Uterus (tissue), 2 donors: ENCODE measurements at regions not wholly inside any gene's neighbourhood (a gene's known extent, or its start where the extent isn't known, plus 50 kb on each side); places are given as distances from the start of the nearest gene placed in this dataset.

Experiments
- POLR2A ChIP-seq, 2 donors: fragments of 450-650 bp; IDR thresholded peaks; one replicate each; pipeline ENCODE4 v1.6.1; 2016; ENCODE audit warnings: antibody characterized with exemption in 2 of 2, mild to moderate bottlenecking in 1 of 2, moderate library complexity in 1 of 2
- TF ChIP-seq, protein P1 (sequence below), 4 experiments: fragments of 200-600 bp in 2 of 4; fragments of 450-650 bp in 2 of 4; sonication (generic) in 2 of 4; IDR thresholded peaks; one replicate each; pipeline ENCODE4 v1.5.1; 2016 to 2019; ENCODE audit warnings: antibody characterized with exemption in 4 of 4, mild to moderate bottlenecking in 2 of 4, moderate library complexity in 1 of 4

DNA sequence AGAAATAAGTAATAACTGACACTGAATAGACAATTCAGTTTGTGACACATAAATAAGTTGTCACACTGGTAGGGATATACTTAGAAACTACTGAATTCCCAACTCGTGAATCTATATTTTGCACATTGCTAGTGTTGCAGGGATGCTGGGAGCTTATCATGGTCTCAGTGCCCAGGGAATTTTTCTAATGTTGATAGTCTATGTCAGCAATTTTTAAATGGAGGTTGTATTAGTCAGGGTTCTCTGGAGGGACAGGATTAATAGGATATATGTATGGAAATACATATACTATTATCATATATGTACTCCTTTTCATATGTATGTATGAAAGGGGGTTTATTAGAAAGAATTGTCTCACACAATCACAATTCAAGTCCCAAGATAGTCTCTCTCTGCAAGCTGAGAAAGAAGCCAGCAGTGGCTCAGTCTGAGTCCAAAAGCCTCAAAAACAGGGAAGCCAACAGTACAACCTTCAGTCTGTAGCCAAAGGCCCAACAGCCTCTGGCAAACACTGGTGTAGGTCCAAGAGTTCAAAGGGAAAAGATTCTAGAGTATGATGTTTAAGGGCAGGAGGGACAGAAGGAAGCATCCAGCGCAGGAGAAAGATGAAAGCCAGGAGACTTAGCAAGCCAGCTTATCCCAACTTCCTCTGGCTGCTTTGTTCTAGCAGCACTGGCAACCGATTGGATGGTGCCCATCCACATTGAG, 980.9 kb upstream of the GJE1 start:
- TF ChIP-seq, protein P1, sequence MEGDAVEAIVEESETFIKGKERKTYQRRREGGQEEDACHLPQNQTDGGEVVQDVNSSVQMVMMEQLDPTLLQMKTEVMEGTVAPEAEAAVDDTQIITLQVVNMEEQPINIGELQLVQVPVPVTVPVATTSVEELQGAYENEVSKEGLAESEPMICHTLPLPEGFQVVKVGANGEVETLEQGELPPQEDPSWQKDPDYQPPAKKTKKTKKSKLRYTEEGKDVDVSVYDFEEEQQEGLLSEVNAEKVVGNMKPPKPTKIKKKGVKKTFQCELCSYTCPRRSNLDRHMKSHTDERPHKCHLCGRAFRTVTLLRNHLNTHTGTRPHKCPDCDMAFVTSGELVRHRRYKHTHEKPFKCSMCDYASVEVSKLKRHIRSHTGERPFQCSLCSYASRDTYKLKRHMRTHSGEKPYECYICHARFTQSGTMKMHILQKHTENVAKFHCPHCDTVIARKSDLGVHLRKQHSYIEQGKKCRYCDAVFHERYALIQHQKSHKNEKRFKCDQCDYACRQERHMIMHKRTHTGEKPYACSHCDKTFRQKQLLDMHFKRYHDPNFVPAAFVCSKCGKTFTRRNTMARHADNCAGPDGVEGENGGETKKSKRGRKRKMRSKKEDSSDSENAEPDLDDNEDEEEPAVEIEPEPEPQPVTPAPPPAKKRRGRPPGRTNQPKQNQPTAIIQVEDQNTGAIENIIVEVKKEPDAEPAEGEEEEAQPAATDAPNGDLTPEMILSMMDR (IDR thresholded peaks at IDR 0.05): no peak
- no peak for TF ChIP-seq POLR2A (IDR thresholded peaks at IDR 0.05)
